GM12874 (cell line): ENCODE measurements at regions not wholly inside any gene's neighbourhood (a gene's known extent, or its start where the extent isn't known, plus 50 kb on each side); places are given as distances from the start of the nearest gene placed in this dataset.

Experiments
- CTCF ChIP-seq: IDR thresholded peaks from 2 replicates; pipeline ENCODE4 v1.5.1; 2011; ENCODE audit warnings: low read depth, mild to moderate bottlenecking, control low read depth, low read length, moderate library complexity; ENCODE audit not compliant: insufficient read depth

GRCh38 chr3:70612920-70613319 lies 300.5 kb upstream of the MDFIC2 start:
- TF ChIP-seq CTCF, result no peak

- TF ChIP-seq CTCF, result no peak
Measured at GRCh38 chr3:70608434-70608833, 296.0 kb upstream of the MDFIC2 start.

GRCh38 chr3:70607469-70607868 lies 295.0 kb upstream of the MDFIC2 start:
- TF ChIP-seq CTCF, result no peak

- TF ChIP-seq CTCF, result no peak
Measured at GRCh38 chr3:70606018-70606417, 293.6 kb upstream of the MDFIC2 start.

- TF ChIP-seq CTCF, result no peak
Measured at GRCh38 chr3:70603103-70603502, 290.7 kb upstream of the MDFIC2 start.

- TF ChIP-seq CTCF, result no peak
Measured at GRCh38 chr3:70597312-70597711, 284.9 kb upstream of the MDFIC2 start.

- no peak for TF ChIP-seq CTCF
Measured at GRCh38 chr3:70583682-70584081, 271.2 kb upstream of the MDFIC2 start.

GRCh38 chr3:70582803-70583202 lies 270.4 kb upstream of the MDFIC2 start:
- no peak for TF ChIP-seq CTCF
